Liver (tissue), 3 donors: ENCODE measurements at regions not wholly inside any gene's neighbourhood (a gene's known extent, or its start where the extent isn't known, plus 50 kb on each side); places are given as distances from the start of the nearest gene placed in this dataset.

Source experiments
- CTCF ChIP-seq: fragments of 150-350 bp; IDR thresholded peaks from 2 replicates; pipeline ENCODE4 v1.5.1; 2017; ENCODE audit warnings: improper control_type of control experiment, low read depth, low read length; ENCODE audit not compliant: missing input control
- EGR1 ChIP-seq, 2 donors: IDR thresholded peaks; 2 replicates each; pipeline ENCODE4 v1.6.1; 2016 to 2018; ENCODE audit warnings: antibody characterized with exemption in 2 of 2, low read depth in 2 of 2
- GABPA ChIP-seq, 2 donors: IDR thresholded peaks in 1 of 2; conservative IDR thresholded peaks in 1 of 2; 2 replicates each; pipeline ENCODE4 v1.6.1; 2016; ENCODE audit warnings: antibody characterized with exemption in 2 of 2, mild to moderate bottlenecking in 1 of 2, moderate library complexity in 1 of 2
- HNF4A ChIP-seq, 2 donors: conservative IDR thresholded peaks; 2 replicates each; pipeline ENCODE4 v1.6.1; 2016; ENCODE audit warnings: antibody characterized with exemption in 2 of 2, mild to moderate bottlenecking in 2 of 2
- JUND ChIP-seq, 2 donors: IDR thresholded peaks; 2 replicates each; pipeline ENCODE4 v1.6.1; 2016; ENCODE audit warnings: antibody characterized with exemption in 2 of 2
- RAD21 ChIP-seq, 2 donors: IDR thresholded peaks; 2 replicates each; pipeline ENCODE4 v1.6.1; 2016; ENCODE audit warnings: antibody characterized with exemption in 2 of 2, mild to moderate bottlenecking in 2 of 2
- RXRA ChIP-seq, 2 donors: IDR thresholded peaks; 2 replicates each; pipeline ENCODE4 v1.6.1; 2017 to 2018; ENCODE audit warnings: antibody characterized with exemption in 2 of 2, mild to moderate bottlenecking in 1 of 2
- SP1 ChIP-seq: IDR thresholded peaks from 2 replicates; pipeline ENCODE4 v1.6.1; 2018; ENCODE audit warnings: antibody characterized with exemption, mild to moderate bottlenecking
- TAF1 ChIP-seq: conservative IDR thresholded peaks from 2 replicates; pipeline ENCODE4 v1.6.1; 2016; ENCODE audit warnings: antibody characterized with exemption, mild to moderate bottlenecking
- YY1 ChIP-seq: IDR thresholded peaks from 2 replicates; pipeline ENCODE4 v1.6.1; 2016; ENCODE audit warnings: antibody characterized with exemption, mild to moderate bottlenecking
- TF ChIP-seq, protein P1 (sequence below): IDR thresholded peaks from 2 replicates; pipeline ENCODE4 v1.6.1; 2016; ENCODE audit warnings: antibody characterized with exemption, mild to moderate bottlenecking
- TF ChIP-seq, protein P2 (sequence below): IDR thresholded peaks from 2 replicates; pipeline ENCODE4 v1.6.1; 2016; ENCODE audit warnings: antibody characterized with exemption
- TF ChIP-seq, protein P3 (sequence below): IDR thresholded peaks from 2 replicates; pipeline ENCODE4 v1.6.1; 2016; ENCODE audit warnings: antibody characterized with exemption
- TF ChIP-seq, protein P4 (sequence below): IDR thresholded peaks from 2 replicates; pipeline ENCODE4 v1.6.1; 2016; ENCODE audit warnings: antibody characterized with exemption
- donor health status: healthy.
- donor health status: healthy.

DNA sequence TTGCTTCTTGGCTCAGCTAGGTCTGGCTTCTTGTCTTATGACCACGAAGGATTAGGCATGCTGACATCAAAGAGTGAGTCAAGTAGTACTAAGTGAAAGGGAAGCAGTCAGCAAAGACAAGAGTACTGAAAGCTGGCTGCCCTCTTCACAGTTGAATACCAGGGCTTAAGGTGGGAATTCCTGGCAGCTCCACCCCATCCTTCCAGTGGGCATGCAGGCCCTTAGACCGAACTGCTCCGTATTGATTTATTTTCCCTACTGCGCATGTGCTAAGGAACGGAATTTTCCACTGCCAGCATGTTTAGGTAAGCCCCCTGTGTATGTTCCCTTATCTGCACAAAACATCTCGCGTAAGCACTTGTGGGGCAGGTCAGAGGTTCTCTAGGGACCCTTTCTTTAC lies 2320.1 kb downstream of the ARAP2 start:
- no peak for TF ChIP-seq CTCF
- no peak for TF ChIP-seq YY1
- TF ChIP-seq, protein P1, sequence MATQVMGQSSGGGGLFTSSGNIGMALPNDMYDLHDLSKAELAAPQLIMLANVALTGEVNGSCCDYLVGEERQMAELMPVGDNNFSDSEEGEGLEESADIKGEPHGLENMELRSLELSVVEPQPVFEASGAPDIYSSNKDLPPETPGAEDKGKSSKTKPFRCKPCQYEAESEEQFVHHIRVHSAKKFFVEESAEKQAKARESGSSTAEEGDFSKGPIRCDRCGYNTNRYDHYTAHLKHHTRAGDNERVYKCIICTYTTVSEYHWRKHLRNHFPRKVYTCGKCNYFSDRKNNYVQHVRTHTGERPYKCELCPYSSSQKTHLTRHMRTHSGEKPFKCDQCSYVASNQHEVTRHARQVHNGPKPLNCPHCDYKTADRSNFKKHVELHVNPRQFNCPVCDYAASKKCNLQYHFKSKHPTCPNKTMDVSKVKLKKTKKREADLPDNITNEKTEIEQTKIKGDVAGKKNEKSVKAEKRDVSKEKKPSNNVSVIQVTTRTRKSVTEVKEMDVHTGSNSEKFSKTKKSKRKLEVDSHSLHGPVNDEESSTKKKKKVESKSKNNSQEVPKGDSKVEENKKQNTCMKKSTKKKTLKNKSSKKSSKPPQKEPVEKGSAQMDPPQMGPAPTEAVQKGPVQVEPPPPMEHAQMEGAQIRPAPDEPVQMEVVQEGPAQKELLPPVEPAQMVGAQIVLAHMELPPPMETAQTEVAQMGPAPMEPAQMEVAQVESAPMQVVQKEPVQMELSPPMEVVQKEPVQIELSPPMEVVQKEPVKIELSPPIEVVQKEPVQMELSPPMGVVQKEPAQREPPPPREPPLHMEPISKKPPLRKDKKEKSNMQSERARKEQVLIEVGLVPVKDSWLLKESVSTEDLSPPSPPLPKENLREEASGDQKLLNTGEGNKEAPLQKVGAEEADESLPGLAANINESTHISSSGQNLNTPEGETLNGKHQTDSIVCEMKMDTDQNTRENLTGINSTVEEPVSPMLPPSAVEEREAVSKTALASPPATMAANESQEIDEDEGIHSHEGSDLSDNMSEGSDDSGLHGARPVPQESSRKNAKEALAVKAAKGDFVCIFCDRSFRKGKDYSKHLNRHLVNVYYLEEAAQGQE = no peak
- TF ChIP-seq RAD21 (IDR thresholded peaks at IDR 0.05) = no peak
- no peak for TF ChIP-seq TAF1
- TF ChIP-seq, protein P2, sequence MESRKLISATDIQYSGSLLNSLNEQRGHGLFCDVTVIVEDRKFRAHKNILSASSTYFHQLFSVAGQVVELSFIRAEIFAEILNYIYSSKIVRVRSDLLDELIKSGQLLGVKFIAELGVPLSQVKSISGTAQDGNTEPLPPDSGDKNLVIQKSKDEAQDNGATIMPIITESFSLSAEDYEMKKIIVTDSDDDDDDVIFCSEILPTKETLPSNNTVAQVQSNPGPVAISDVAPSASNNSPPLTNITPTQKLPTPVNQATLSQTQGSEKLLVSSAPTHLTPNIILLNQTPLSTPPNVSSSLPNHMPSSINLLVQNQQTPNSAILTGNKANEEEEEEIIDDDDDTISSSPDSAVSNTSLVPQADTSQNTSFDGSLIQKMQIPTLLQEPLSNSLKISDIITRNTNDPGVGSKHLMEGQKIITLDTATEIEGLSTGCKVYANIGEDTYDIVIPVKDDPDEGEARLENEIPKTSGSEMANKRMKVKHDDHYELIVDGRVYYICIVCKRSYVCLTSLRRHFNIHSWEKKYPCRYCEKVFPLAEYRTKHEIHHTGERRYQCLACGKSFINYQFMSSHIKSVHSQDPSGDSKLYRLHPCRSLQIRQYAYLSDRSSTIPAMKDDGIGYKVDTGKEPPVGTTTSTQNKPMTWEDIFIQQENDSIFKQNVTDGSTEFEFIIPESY = no peak
- no peak for TF ChIP-seq EGR1 (IDR thresholded peaks at IDR 0.05; ENCODE audit: low read depth in 2 of 2)
- no peak for TF ChIP-seq SP1
- TF ChIP-seq, protein P3, sequence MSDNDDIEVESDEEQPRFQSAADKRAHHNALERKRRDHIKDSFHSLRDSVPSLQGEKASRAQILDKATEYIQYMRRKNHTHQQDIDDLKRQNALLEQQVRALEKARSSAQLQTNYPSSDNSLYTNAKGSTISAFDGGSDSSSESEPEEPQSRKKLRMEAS = no peak
- TF ChIP-seq, protein P4, sequence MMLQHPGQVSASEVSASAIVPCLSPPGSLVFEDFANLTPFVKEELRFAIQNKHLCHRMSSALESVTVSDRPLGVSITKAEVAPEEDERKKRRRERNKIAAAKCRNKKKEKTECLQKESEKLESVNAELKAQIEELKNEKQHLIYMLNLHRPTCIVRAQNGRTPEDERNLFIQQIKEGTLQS = no peak
- no peak for TF ChIP-seq GABPA (IDR thresholded peaks at IDR 0.05 in 1 of 2, conservative IDR thresholded peaks at IDR 0.05 in 1 of 2)
- no peak for TF ChIP-seq HNF4A (conservative IDR thresholded peaks at IDR 0.05)
- TF ChIP-seq JUND (IDR thresholded peaks at IDR 0.05) = no peak
- no peak for TF ChIP-seq RXRA (IDR thresholded peaks at IDR 0.05)
